ENCODE measurements at regions not wholly inside any gene's neighbourhood (a gene's known extent, or its start where the extent isn't known, plus 50 kb on each side); places are given as distances from the start of the nearest gene placed in this dataset.

- TF ChIP-seq BCL11A (tag by site-specific recombination; IDR thresholded peaks at IDR 0.05; ENCODE audit: low read depth): no peak
- no peak for TF ChIP-seq ATF2 (tag by site-specific recombination; IDR thresholded peaks at IDR 0.05; ENCODE audit: low read depth)
- no peak for TF ChIP-seq REST (tag by site-specific recombination; IDR thresholded peaks at IDR 0.05)
- TF ChIP-seq CTCF (tag by site-specific recombination; IDR thresholded peaks at IDR 0.05): no peak
- no peak for TF ChIP-seq ZNF776 (tag by site-specific recombination; IDR thresholded peaks at IDR 0.05; ENCODE audit: borderline replicate concordance)
- no peak for TF ChIP-seq ZNF362 (tag by site-specific recombination; IDR thresholded peaks at IDR 0.05)
Measured at GRCh38 chr4:128543696-128544095, 256.1 kb upstream of the PGRMC2 start.

Data from HEK293 (cell line).